H1 (cell line): ENCODE measurements at regions not wholly inside any gene's neighbourhood (a gene's known extent, or its start where the extent isn't known, plus 50 kb on each side); places are given as distances from the start of the nearest gene placed in this dataset.

Experiments
- CTCF ChIA-PET: fragments of 300-600 bp; sonication (Branson Sonifier 250); formaldehyde crosslinking; loops from one replicate; lab custom pipeline; 2021; ENCODE audit not compliant: partially characterized antibody; lab: Charles Lee
- POLR2A ChIA-PET: fragments of 300-600 bp; sonication (Branson Sonifier 250); formaldehyde crosslinking; loops from one replicate; lab custom pipeline; 2021; ENCODE audit warnings: inconsistent platforms; ENCODE audit not compliant: partially characterized antibody; lab: Charles Lee
- DNase-seq, 2 experiments: peaks; one replicate each; pipeline versions ENCODE4 v3.0.0 to v3.0.0-alpha.2; 2010 to 2022; ENCODE audit warnings: low spot score in 2 of 2, low read depth in 1 of 2, mixed read lengths in 1 of 2
- FAIRE-seq: peaks from 2 replicates; lab custom pipeline; 2011; peaks lifted over from hg19 to GRCh38; lab: Jason Lieb, UNC
- H2AFZ ChIP-seq: 2 replicates; pipeline ENCODE4 v1.8.1; 2012; ENCODE audit warnings: low read length, inconsistent platforms
- H2AK5ac ChIP-seq: 2 replicates; pipeline ENCODE4 v1.6.1; 2013; ENCODE audit warnings: low read depth, low read length
- H2BK120ac ChIP-seq: replicated peaks from 2 replicates; pipeline ENCODE3; 2013; ENCODE audit warnings: low read depth, low read length, inconsistent platforms
- H2BK12ac ChIP-seq: 2 replicates; pipeline ENCODE4 v1.6.1; 2013; ENCODE audit warnings: low read depth, low read length
- H2BK15ac ChIP-seq: 2 replicates; pipeline ENCODE4 v1.6.1; 2013; ENCODE audit warnings: low read length
- H2BK20ac ChIP-seq: 2 replicates; pipeline ENCODE4 v1.6.1; 2013; ENCODE audit warnings: low read length
- H2BK5ac ChIP-seq: 2 replicates; pipeline ENCODE4 v1.6.1; 2013; ENCODE audit warnings: low read depth, low read length
- H3K14ac ChIP-seq: 2 replicates; pipeline ENCODE4 v1.6.1; 2013; ENCODE audit warnings: inconsistent platforms; ENCODE audit not compliant: insufficient read length
- H3K18ac ChIP-seq: 2 replicates; pipeline ENCODE4 v1.6.1; 2013; ENCODE audit warnings: low read length; ENCODE audit errors: extremely low read depth
- H3K23ac ChIP-seq: 2 replicates; pipeline ENCODE4 v1.6.1; 2013; ENCODE audit warnings: inconsistent platforms; ENCODE audit not compliant: insufficient read length
- H3K23me2 ChIP-seq: 2 replicates; pipeline ENCODE4 v1.6.1; 2013; ENCODE audit warnings: low read depth, low read length
- H3K27ac ChIP-seq: 2 replicates; pipeline ENCODE4 v1.6.1; 2011; ENCODE audit warnings: low read depth, low read length, inconsistent platforms
- H3K27me3 ChIP-seq, 4 experiments: replicated peaks in 1 of 4; 1 replicate in 1 of 4; 2 replicates in 3 of 4; pipeline versions ENCODE4 v1.6.1 to v1.8.1; 2011 to 2013; ENCODE audit warnings: low read length in 3 of 4, mild to moderate bottlenecking in 3 of 4, inconsistent platforms in 2 of 4, mixed read lengths in 2 of 4, moderate library complexity in 1 of 4; ENCODE audit not compliant: control insufficient read depth in 3 of 4, insufficient read depth in 3 of 4; ENCODE audit errors: extremely low read depth in 1 of 4
- H3K36me3 ChIP-seq, 4 experiments: 2 replicates each; pipeline versions ENCODE4 v1.6.1 to v1.8.1; 2011 to 2013; ENCODE audit warnings: mild to moderate bottlenecking in 4 of 4, low read length in 3 of 4, moderate library complexity in 2 of 4, control low read depth in 1 of 4, inconsistent platforms in 1 of 4; ENCODE audit not compliant: insufficient read depth in 4 of 4, control insufficient read depth in 2 of 4
- H3K4ac ChIP-seq: replicated peaks from 2 replicates; pipeline ENCODE3; 2013; ENCODE audit warnings: low read length, low read depth, mixed read lengths, inconsistent platforms; ENCODE audit not compliant: insufficient read length
- H3K4me1 ChIP-seq, 4 experiments: replicated peaks in 1 of 4; 1 replicate in 1 of 4; 2 replicates in 3 of 4; pipeline versions ENCODE4 v1.6.1 to v1.8.1; 2011 to 2013; ENCODE audit warnings: low read length in 3 of 4, inconsistent platforms in 2 of 4, mixed read lengths in 1 of 4; ENCODE audit not compliant: insufficient read depth in 4 of 4, control insufficient read depth in 3 of 4
- H3K4me2 ChIP-seq, 2 experiments: 2 replicates each; pipeline versions ENCODE4 v1.6.1 to v1.8.1; 2011 to 2013; ENCODE audit warnings: low read depth in 2 of 2, low read length in 2 of 2, control low read depth in 1 of 2, inconsistent platforms in 1 of 2, mild to moderate bottlenecking in 1 of 2; ENCODE audit not compliant: insufficient read depth in 1 of 2
- H3K4me3 ChIP-seq, 4 experiments: fragments of 200-600, 300-600 bp in 1 of 4; sonication (generic), shearing (Covaris generic), sonication (Bioruptor Twin) in 1 of 4; 2 replicates each; pipeline versions ENCODE4 v1.5.1 to v1.8.1; 2011 to 2016; ENCODE audit warnings: low read length in 4 of 4, low read depth in 3 of 4, control low read depth in 2 of 4, inconsistent platforms in 2 of 4, mild to moderate bottlenecking in 2 of 4, mixed read lengths in 1 of 4, moderate library complexity in 1 of 4; ENCODE audit not compliant: insufficient read depth in 2 of 4; ENCODE audit errors: extremely low read depth in 1 of 4
- H3K56ac ChIP-seq: replicated peaks from 2 replicates; pipeline ENCODE3; 2013; ENCODE audit warnings: low read depth, mild to moderate bottlenecking, mixed read lengths, low read length, inconsistent platforms; ENCODE audit not compliant: insufficient read length
- H3K79me1 ChIP-seq: 2 replicates; pipeline ENCODE4 v1.6.1; 2013; ENCODE audit warnings: low read depth, low read length, control low read depth
- H3K79me2 ChIP-seq, 2 experiments: 2 replicates each; pipeline versions ENCODE4 v1.6.1 to v1.8.1; 2012 to 2013; ENCODE audit warnings: low read length in 2 of 2, mild to moderate bottlenecking in 2 of 2, inconsistent platforms in 1 of 2; ENCODE audit not compliant: insufficient read depth in 2 of 2, control insufficient read depth in 1 of 2
- H3K9ac ChIP-seq, 4 experiments: replicated peaks in 1 of 4; 1 replicate in 1 of 4; 2 replicates in 3 of 4; pipeline versions ENCODE4 v1.6.1 to v1.8.1; 2011 to 2013; ENCODE audit warnings: low read depth in 3 of 4, low read length in 3 of 4, control low read depth in 2 of 4, mild to moderate bottlenecking in 2 of 4, moderate library complexity in 2 of 4, inconsistent platforms in 1 of 4; ENCODE audit errors: extremely low read depth in 1 of 4
- H3K9me3 ChIP-seq, 2 experiments: 2 replicates each; pipeline versions ENCODE4 v1.6.1 to v1.8.1; 2012 to 2013; ENCODE audit warnings: mild to moderate bottlenecking in 2 of 2, moderate library complexity in 2 of 2, control low read depth in 1 of 2, inconsistent platforms in 1 of 2, low read depth in 1 of 2, low read length in 1 of 2, mixed read lengths in 1 of 2; ENCODE audit not compliant: insufficient read depth in 2 of 2
- H4K20me1 ChIP-seq, 2 experiments: replicated peaks in 1 of 2; 2 replicates each; pipeline versions ENCODE3 to v1.8.1; 2011 to 2013; ENCODE audit warnings: inconsistent platforms in 2 of 2, low read length in 2 of 2, mild to moderate bottlenecking in 1 of 2; ENCODE audit not compliant: insufficient read depth in 2 of 2, control insufficient read depth in 1 of 2
- H4K5ac ChIP-seq: 2 replicates; pipeline ENCODE4 v1.6.1; 2013; ENCODE audit warnings: low read length, low read depth, mixed read lengths, inconsistent platforms; ENCODE audit not compliant: insufficient read length
- H4K8ac ChIP-seq: 2 replicates; pipeline ENCODE4 v1.8.0; 2013; ENCODE audit warnings: mild to moderate bottlenecking, moderate library complexity, low read length, inconsistent platforms; ENCODE audit not compliant: insufficient read depth; ENCODE audit errors: extremely low read depth
- H4K91ac ChIP-seq: replicated peaks from 2 replicates; pipeline ENCODE3; 2013; ENCODE audit warnings: low read length, mixed read lengths, inconsistent platforms; ENCODE audit not compliant: insufficient read length
- ASH2L ChIP-seq: fragments of 200-600, 300-600 bp; sonication (generic); IDR thresholded peaks from one replicate; pipeline ENCODE4 v1.7.1; 2017; ENCODE audit warnings: low read length
- CBX8 ChIP-seq: fragments of 300-800, 300-1000 bp; sonication (generic); IDR thresholded peaks from 2 replicates; pipeline ENCODE4 v1.7.1; 2016; ENCODE audit warnings: low read depth, low read length, borderline replicate concordance
- CREB1 ChIP-seq: IDR thresholded peaks from 2 replicates; pipeline ENCODE4 v1.6.1; 2012; ENCODE audit warnings: inconsistent platforms
- EP300 ChIP-seq, 2 experiments: IDR thresholded peaks; 1 replicate in 1 of 2; 2 replicates in 1 of 2; pipeline ENCODE4 v1.6.1; 2011 to 2012; ENCODE audit warnings: low read depth in 2 of 2, low read length in 2 of 2, mild to moderate bottlenecking in 2 of 2, borderline replicate concordance in 1 of 2, inconsistent platforms in 1 of 2, moderate library complexity in 1 of 2
- HDAC2 ChIP-seq, 2 experiments: fragments of 300-600 bp in 1 of 2; sonication (generic) in 1 of 2; IDR thresholded peaks; 2 replicates each; pipeline ENCODE4 v1.6.1; 2011 to 2012; ENCODE audit warnings: low read depth in 2 of 2, low read length in 2 of 2, mild to moderate bottlenecking in 2 of 2, moderate library complexity in 2 of 2, borderline replicate concordance in 1 of 2, inconsistent platforms in 1 of 2
- NANOG ChIP-seq: IDR thresholded peaks from 2 replicates; pipeline ENCODE4 v1.6.1; 2011; ENCODE audit warnings: low read length, low read depth, mild to moderate bottlenecking, inconsistent platforms; ENCODE audit not compliant: insufficient read depth, poor library complexity, severe bottlenecking
- POLR2A ChIP-seq, 2 experiments: IDR thresholded peaks; 1 replicate in 1 of 2; 2 replicates in 1 of 2; pipeline ENCODE4 v1.6.1; 2011; ENCODE audit warnings: low read depth in 2 of 2, low read length in 2 of 2, mild to moderate bottlenecking in 2 of 2; ENCODE audit errors: control extremely low read depth in 1 of 2
- POU5F1 ChIP-seq: IDR thresholded peaks from 2 replicates; pipeline ENCODE4 v1.6.1; 2011; ENCODE audit warnings: low read depth, mild to moderate bottlenecking, low read length, moderate library complexity
- RAD21 ChIP-seq, 2 experiments: IDR thresholded peaks in 1 of 2; conservative IDR thresholded peaks in 1 of 2; 2 replicates each; pipeline ENCODE4 v1.6.1; 2011; ENCODE audit warnings: low read depth in 2 of 2, low read length in 2 of 2, improper control_type of control experiment in 1 of 2, inconsistent platforms in 1 of 2, mild to moderate bottlenecking in 1 of 2, moderate library complexity in 1 of 2
- RFX5 ChIP-seq: IDR thresholded peaks from 2 replicates; pipeline ENCODE4 v1.6.1; 2011; ENCODE audit warnings: low read depth, low read length, improper control_type of control experiment, borderline replicate concordance
- SIRT6 ChIP-seq: IDR thresholded peaks from one replicate; pipeline ENCODE4 v1.7.1; 2012; ENCODE audit warnings: low read length, inconsistent platforms
- SP1 ChIP-seq: IDR thresholded peaks from 2 replicates; pipeline ENCODE4 v1.6.1; 2011; ENCODE audit warnings: low read depth, low read length
- SRF ChIP-seq: IDR thresholded peaks from 2 replicates; pipeline ENCODE4 v1.6.1; 2011; ENCODE audit warnings: mild to moderate bottlenecking, low read depth, low read length, moderate library complexity
- TCF12 ChIP-seq: IDR thresholded peaks from 2 replicates; pipeline ENCODE4 v1.6.1; 2011; ENCODE audit warnings: low read depth, mild to moderate bottlenecking, low read length
- WGBS, 2 experiments: shearing (Covaris generic) in 1 of 2; methylation state at CpG; one replicate each; pipeline versions ENCODE4 v1.1.6 to v1.1.7; 2013 to 2015; ENCODE audit warnings: low lambda C conversion rate in 2 of 2, mixed read lengths in 2 of 2, inconsistent platforms in 1 of 2, low coverage in 1 of 2, missing lambda C conversion rate in 1 of 2; ENCODE audit not compliant: insufficient replicate concordance in 2 of 2, insufficient coverage in 1 of 2, insufficient read length in 1 of 2; ENCODE audit errors: extremely low coverage in 1 of 2, missing lambda C conversion rate in 1 of 2; 5-methylcytosine and 5-hydroxymethylcytosine counted together

- Histone ChIP-seq H2BK12ac (no peak overlapping the region), H3K56ac (no peak overlapping the region), H2BK15ac (no peak overlapping the region), H3K9ac (no peak overlapping the region), H2BK20ac (no peak overlapping the region), H2AK5ac (no peak overlapping the region), H2BK120ac (no peak overlapping the region), H3K79me1 (no peaks in the 10 kb centered on the region), H3K14ac (no peak overlapping the region), H2BK5ac (no peak overlapping the region), H3K23ac (no peak overlapping the region), H3K27ac (no peak overlapping the region), H3K4ac (no peak overlapping the region), H3K4me2 (no peak overlapping the region), H3K9me3 (no peaks in the 10 kb centered on the region), H3K4me3 (no peak overlapping the region), H4K5ac (no peak overlapping the region), H3K79me2 (no peaks in the 10 kb centered on the region), H3K4me1 (no peaks in the 10 kb centered on the region), H3K23me2 (no peaks in the 10 kb centered on the region), H2AFZ (no peak overlapping the region), H3K18ac (no peak overlapping the region), H3K36me3 (no peaks in the 10 kb centered on the region), H3K27me3 (no peaks in the 10 kb centered on the region), H4K20me1 (no peaks in the 10 kb centered on the region), H4K8ac (no peak overlapping the region), H4K91ac (no peak overlapping the region)
- ChIA-PET CTCF (interaction anchor here (1.0 kb wide), 1 partner anchor 20 kb away, joined by 3 read pairs; no protein-coding TSS in a partner anchor), POLR2A (no interaction called here)
- no peak for TF ChIP-seq NANOG
- no peak for TF ChIP-seq SRF
- no peak for TF ChIP-seq CBX8
- no peak for TF ChIP-seq RFX5
- no peak for TF ChIP-seq EP300 (IDR thresholded peaks at IDR 0.05; ENCODE audit: borderline replicate concordance in 1 of 2, low read depth in 2 of 2, low read length in 2 of 2)
- TF ChIP-seq RAD21 (IDR thresholded peaks at IDR 0.05 in 1 of 2, conservative IDR thresholded peaks at IDR 0.05 in 1 of 2; ENCODE audit: low read depth in 2 of 2, low read length in 2 of 2) = no peak
- TF ChIP-seq ASH2L = no peak
- no peak for TF ChIP-seq TCF12
- no peak for TF ChIP-seq SIRT6
- TF ChIP-seq POLR2A (IDR thresholded peaks at IDR 0.05; ENCODE audit: control extremely low read depth in 1 of 2, low read depth in 2 of 2, low read length in 2 of 2) = no peak
- no peak for TF ChIP-seq CREB1
- no peak for TF ChIP-seq POU5F1
- TF ChIP-seq SP1 = no peak
- TF ChIP-seq HDAC2 (IDR thresholded peaks at IDR 0.05; ENCODE audit: borderline replicate concordance in 1 of 2, low read depth in 2 of 2, low read length in 2 of 2) = no peak
- 95% methylated on average over 1 of the region's 1 CpG; no CpG with 5 or more reads in 1 of the 2 experiments for WGBS, 2 experiments
- DNase-seq = no peak
- FAIRE-seq = no peak
Measured at GRCh38 chr4:180377741-180378140, 1865.5 kb upstream of the TENM3 start.
